ENCODE measurements at regions not wholly inside any gene's neighbourhood (a gene's known extent, or its start where the extent isn't known, plus 50 kb on each side); places are given as distances from the start of the nearest gene placed in this dataset.
A peak's percentile ranks its signal among the peaks of the same experiment; 100 is the strongest.
"Not testable (repeated sequence)": the region's sequence is repeated elsewhere in the genome, so short reads cannot be mapped to it uniquely, and the experiment has no call there.

GRCh38 chr18:22585821-22586220, 168.1 kb upstream of the CTAGE1 start:
- H3K4me3 ChIP-seq (ENCODE audit: low read depth in 1 of 5, low read length in 5 of 5): no peak overlapping the region
- no peak overlapping the region for H3K27ac ChIP-seq (ENCODE audit: low read depth, low read length)
- no peaks in the 10 kb centered on the region for H3K27me3 ChIP-seq (ENCODE audit: control insufficient read depth in 5 of 5, insufficient read depth in 4 of 5, low read length in 5 of 5)
- no peaks in the 10 kb centered on the region for H3K36me3 ChIP-seq (ENCODE audit: control insufficient read depth in 5 of 5, insufficient read depth in 5 of 5, low read length in 5 of 5)
- peaks cover 0 to 9% (median 3%) of the 10 kb centered on the region in 5 donors for H3K9me3 ChIP-seq (ENCODE audit: control insufficient read depth in 5 of 5, low read length in 5 of 5)
- no peak overlapping the region for H3K9ac ChIP-seq (ENCODE audit: low read length in 5 of 5)
- H3K4me1 ChIP-seq (ENCODE audit: control insufficient read depth in 5 of 5, insufficient read depth in 5 of 5, low read length in 5 of 5): peaks cover 0 to 7% (median 0%) of the 10 kb centered on the region in 5 donors

DNA sequence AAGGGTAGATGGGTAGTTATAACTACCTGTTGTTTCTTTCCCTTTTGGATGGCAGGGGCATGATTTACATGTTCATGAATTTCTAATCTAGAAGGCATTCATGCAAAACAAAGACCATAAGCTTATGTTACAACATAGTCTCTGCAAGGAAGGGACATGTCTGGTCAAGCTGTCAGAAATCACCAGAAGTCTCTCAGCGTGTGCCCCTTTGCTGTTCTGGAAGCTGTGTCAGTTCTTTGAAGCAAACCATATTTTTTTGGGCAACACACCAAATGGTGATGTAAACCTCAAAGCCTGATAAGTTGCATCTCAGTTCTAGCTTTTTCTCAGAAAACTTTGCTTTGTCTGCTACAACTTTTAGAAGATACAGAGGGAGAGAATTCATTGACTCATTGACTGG, 173.5 kb upstream of the CTAGE1 start:
- Histone ChIP-seq H3K9me3 (ENCODE audit: control insufficient read depth in 5 of 5, low read length in 5 of 5) (peaks cover 0 to 9% (median 3%) of the 10 kb centered on the region in 5 donors), H3K4me3 (ENCODE audit: low read depth in 1 of 5, low read length in 5 of 5) (no peak overlapping the region), H3K4me1 (ENCODE audit: control insufficient read depth in 5 of 5, insufficient read depth in 5 of 5, low read length in 5 of 5) (no peaks in the 10 kb centered on the region), H3K27ac (ENCODE audit: low read depth, low read length) (no peak overlapping the region), H3K27me3 (ENCODE audit: control insufficient read depth in 5 of 5, insufficient read depth in 4 of 5, low read length in 5 of 5) (no peaks in the 10 kb centered on the region), H3K36me3 (ENCODE audit: control insufficient read depth in 5 of 5, insufficient read depth in 5 of 5, low read length in 5 of 5) (no peaks in the 10 kb centered on the region), H3K9ac (ENCODE audit: low read length in 5 of 5) (no peak overlapping the region)

DNA sequence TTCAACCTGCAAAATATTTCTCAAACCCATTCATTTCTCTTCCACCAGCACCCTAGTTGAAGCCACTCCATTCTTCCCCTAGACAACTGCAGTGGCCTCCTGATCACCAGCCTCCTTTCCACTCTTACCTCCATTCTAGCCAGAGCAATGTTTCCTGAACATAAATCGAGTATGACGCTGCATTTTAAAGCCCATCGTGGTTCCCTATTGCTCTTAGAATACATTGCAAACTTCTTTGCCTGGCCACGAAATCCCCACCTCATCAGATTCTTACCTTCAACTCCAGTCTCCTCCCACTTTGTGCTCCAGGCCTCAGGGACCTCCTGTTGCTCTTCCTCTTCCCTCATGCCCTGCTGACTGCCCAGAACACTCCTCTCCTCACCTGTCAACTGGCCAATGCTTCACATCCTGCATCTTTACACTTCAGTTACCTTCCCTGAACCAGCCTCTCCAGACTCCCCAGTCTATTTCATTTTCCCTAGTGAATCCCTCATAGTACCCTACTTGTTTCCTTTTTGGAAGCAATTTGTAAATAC, 176.5 kb upstream of the CTAGE1 start:
- Histone ChIP-seq H3K36me3 (ENCODE audit: control insufficient read depth in 5 of 5, insufficient read depth in 5 of 5, low read length in 5 of 5) (no peaks in the 10 kb centered on the region), H3K27me3 (ENCODE audit: control insufficient read depth in 5 of 5, insufficient read depth in 4 of 5, low read length in 5 of 5) (no peaks in the 10 kb centered on the region), H3K9me3 (ENCODE audit: control insufficient read depth in 5 of 5, low read length in 5 of 5) (peaks cover 0 to 4% (median 0%) of the 10 kb centered on the region in 5 donors), H3K4me3 (ENCODE audit: low read depth in 1 of 5, low read length in 5 of 5) (no peak overlapping the region), H3K27ac (ENCODE audit: low read depth, low read length) (no peak overlapping the region), H3K9ac (ENCODE audit: low read length in 5 of 5) (no peak overlapping the region), H3K4me1 (ENCODE audit: control insufficient read depth in 5 of 5, insufficient read depth in 5 of 5, low read length in 5 of 5) (no peaks in the 10 kb centered on the region)

DNA sequence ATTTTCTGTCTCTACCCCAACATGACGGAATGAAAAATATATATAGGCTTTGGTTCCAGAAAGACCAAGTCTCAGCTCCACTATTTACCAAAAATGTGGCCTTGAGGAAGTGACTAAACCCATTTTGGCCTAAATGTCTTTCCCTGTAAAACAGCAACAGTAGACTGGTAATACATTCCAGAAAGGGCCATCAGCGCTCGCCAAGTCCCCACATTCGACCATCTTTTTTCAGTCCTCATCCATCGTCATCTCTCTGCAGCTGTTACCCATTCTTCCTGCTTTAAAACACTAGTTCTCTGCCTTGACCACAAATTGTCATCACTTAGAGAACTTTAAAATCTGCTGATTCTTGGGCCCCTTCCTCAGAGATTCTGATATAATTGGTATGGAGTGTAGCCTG, 183.8 kb upstream of the CTAGE1 start:
- Histone ChIP-seq H3K4me1 (ENCODE audit: control insufficient read depth in 5 of 5, insufficient read depth in 5 of 5, low read length in 5 of 5) (peaks cover 0 to 10% (median 7%) of the 10 kb centered on the region in 5 donors), H3K9ac (ENCODE audit: low read length in 5 of 5) (no peak overlapping the region), H3K9me3 (ENCODE audit: control insufficient read depth in 5 of 5, low read length in 5 of 5) (no peaks in the 10 kb centered on the region), H3K27ac (ENCODE audit: low read depth, low read length) (no peak overlapping the region), H3K36me3 (ENCODE audit: control insufficient read depth in 5 of 5, insufficient read depth in 5 of 5, low read length in 5 of 5) (no peaks in the 10 kb centered on the region), H3K4me3 (ENCODE audit: low read depth in 1 of 5, low read length in 5 of 5) (no peak overlapping the region), H3K27me3 (ENCODE audit: control insufficient read depth in 5 of 5, insufficient read depth in 4 of 5, low read length in 5 of 5) (no peaks in the 10 kb centered on the region)

DNA sequence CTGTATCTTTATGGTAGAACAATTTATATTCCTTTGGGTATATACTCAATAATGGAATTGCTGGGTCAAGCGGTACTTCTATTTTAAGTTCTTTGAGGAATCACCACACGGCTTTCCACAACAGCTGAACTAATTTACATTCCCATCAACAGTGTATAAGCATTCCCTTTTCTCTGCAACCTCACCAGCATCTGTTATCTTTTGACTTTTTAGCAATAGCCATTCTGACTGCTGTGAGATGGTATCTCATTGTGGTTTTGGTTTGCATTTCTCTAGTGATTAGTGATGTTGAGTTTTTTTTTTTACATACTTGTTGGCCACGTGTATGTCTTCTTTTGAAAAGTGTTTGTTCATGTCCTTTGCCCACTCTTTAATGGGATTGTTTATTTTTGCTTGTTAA, 184.7 kb upstream of the CTAGE1 start:
- not testable (repeated sequence) for H3K4me1 ChIP-seq (ENCODE audit: control insufficient read depth in 5 of 5, insufficient read depth in 5 of 5, low read length in 5 of 5); H3K27ac ChIP-seq (ENCODE audit: low read depth, low read length); H3K36me3 ChIP-seq (ENCODE audit: control insufficient read depth in 5 of 5, insufficient read depth in 5 of 5, low read length in 5 of 5); H3K9ac ChIP-seq (ENCODE audit: low read length in 5 of 5); H3K9me3 ChIP-seq (ENCODE audit: control insufficient read depth in 5 of 5, low read length in 5 of 5); H3K27me3 ChIP-seq (ENCODE audit: control insufficient read depth in 5 of 5, insufficient read depth in 4 of 5, low read length in 5 of 5); H3K4me3 ChIP-seq (ENCODE audit: low read depth in 1 of 5, low read length in 5 of 5)

DNA sequence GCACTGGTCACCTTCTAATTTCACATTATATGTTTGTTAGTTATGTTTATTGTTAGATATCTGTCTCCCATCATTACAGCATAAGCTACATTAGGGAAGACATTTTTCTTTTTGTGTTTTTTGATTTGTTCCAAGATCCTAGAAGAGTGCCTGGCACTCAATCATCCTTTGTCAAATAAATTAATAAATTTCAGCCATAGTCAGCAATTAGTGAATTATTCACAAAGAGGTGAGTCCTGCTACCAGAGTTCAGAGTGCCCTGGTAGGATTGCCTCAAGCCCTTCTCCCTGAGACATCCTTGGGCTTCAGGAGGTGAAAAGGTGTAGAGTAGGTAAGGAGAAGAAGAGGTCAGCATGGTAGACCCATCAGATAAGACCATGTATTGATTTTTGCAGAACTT, 186.2 kb upstream of the CTAGE1 start:
- Histone ChIP-seq H3K9me3 (ENCODE audit: control insufficient read depth in 5 of 5, low read length in 5 of 5) (no peaks in the 10 kb centered on the region), H3K27ac (ENCODE audit: low read depth, low read length) (no peak overlapping the region), H3K4me3 (ENCODE audit: low read depth in 1 of 5, low read length in 5 of 5) (no peak overlapping the region)

GRCh38 chr18:22604390-22604985, 186.8 kb upstream of the CTAGE1 start:
- Histone ChIP-seq H3K27me3 (ENCODE audit: control insufficient read depth in 5 of 5, insufficient read depth in 4 of 5, low read length in 5 of 5) (peaks cover 0 to 3% (median 0%) of the 10 kb centered on the region in 5 donors), H3K36me3 (ENCODE audit: control insufficient read depth in 5 of 5, insufficient read depth in 5 of 5, low read length in 5 of 5) (no peaks in the 10 kb centered on the region), H3K4me3 (ENCODE audit: low read depth in 1 of 5, low read length in 5 of 5) (peak overlapping the region in 3 of 5 donors; percentile 41 to 55 (median 46)), H3K27ac (ENCODE audit: low read depth, low read length) (no peak overlapping the region), H3K9me3 (ENCODE audit: control insufficient read depth in 5 of 5, low read length in 5 of 5) (no peaks in the 10 kb centered on the region), H3K4me1 (ENCODE audit: control insufficient read depth in 5 of 5, insufficient read depth in 5 of 5, low read length in 5 of 5) (peaks cover 0 to 23% (median 7%) of the 10 kb centered on the region in 5 donors), H3K9ac (ENCODE audit: low read length in 5 of 5) (no peak overlapping the region)

More for the DNA sequence above, 186.2 kb upstream of the CTAGE1 start:
- no peaks in the 10 kb centered on the region for H3K36me3 ChIP-seq (ENCODE audit: control insufficient read depth in 5 of 5, insufficient read depth in 5 of 5, low read length in 5 of 5)
- H3K4me1 ChIP-seq (ENCODE audit: control insufficient read depth in 5 of 5, insufficient read depth in 5 of 5, low read length in 5 of 5): peaks cover 0 to 17% (median 7%) of the 10 kb centered on the region in 5 donors
- no peak overlapping the region for H3K9ac ChIP-seq (ENCODE audit: low read length in 5 of 5)
- peaks cover 0 to 3% (median 0%) of the 10 kb centered on the region in 5 donors for H3K27me3 ChIP-seq (ENCODE audit: control insufficient read depth in 5 of 5, insufficient read depth in 4 of 5, low read length in 5 of 5)

GRCh38 chr18:22604986-22605421, 187.3 kb upstream of the CTAGE1 start:
- Histone ChIP-seq H3K27ac (ENCODE audit: low read depth, low read length) (no peak overlapping the region), H3K36me3 (ENCODE audit: control insufficient read depth in 5 of 5, insufficient read depth in 5 of 5, low read length in 5 of 5) (no peaks in the 10 kb centered on the region), H3K4me1 (ENCODE audit: control insufficient read depth in 5 of 5, insufficient read depth in 5 of 5, low read length in 5 of 5) (peaks cover 0 to 26% (median 12%) of the 10 kb centered on the region in 5 donors), H3K9ac (ENCODE audit: low read length in 5 of 5) (no peak overlapping the region), H3K27me3 (ENCODE audit: control insufficient read depth in 5 of 5, insufficient read depth in 4 of 5, low read length in 5 of 5) (peaks cover 0 to 3% (median 0%) of the 10 kb centered on the region in 5 donors), H3K4me3 (ENCODE audit: low read depth in 1 of 5, low read length in 5 of 5) (peak overlapping the region in 1 of 5 donors; percentile 55), H3K9me3 (ENCODE audit: control insufficient read depth in 5 of 5, low read length in 5 of 5) (no peaks in the 10 kb centered on the region)

DNA sequence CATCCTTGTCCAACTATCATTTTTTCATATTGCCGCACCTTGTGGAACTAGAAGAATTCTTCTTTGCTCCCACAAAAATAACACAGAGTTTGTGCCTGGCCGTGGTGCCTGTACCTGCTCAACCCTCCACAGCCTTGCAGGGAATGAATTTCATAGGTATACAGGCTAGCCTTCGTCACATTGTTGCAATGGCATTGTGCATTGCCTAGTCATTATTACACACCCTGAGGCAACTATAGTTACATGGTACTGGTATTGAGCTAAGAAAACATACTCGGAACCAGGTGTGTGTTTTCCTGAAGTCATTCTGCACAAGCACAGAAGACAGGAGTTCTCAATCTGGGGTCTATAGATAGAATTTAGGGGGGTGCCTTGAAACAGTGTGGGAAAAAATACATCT, 188.0 kb upstream of the CTAGE1 start:
- Histone ChIP-seq H3K27me3 (ENCODE audit: control insufficient read depth in 5 of 5, insufficient read depth in 4 of 5, low read length in 5 of 5) (peaks cover 0 to 3% (median 0%) of the 10 kb centered on the region in 5 donors), H3K9ac (ENCODE audit: low read length in 5 of 5) (no peak overlapping the region), H3K27ac (ENCODE audit: low read depth, low read length) (no peak overlapping the region), H3K4me1 (ENCODE audit: control insufficient read depth in 5 of 5, insufficient read depth in 5 of 5, low read length in 5 of 5) (peaks cover 0 to 26% (median 12%) of the 10 kb centered on the region in 5 donors), H3K4me3 (ENCODE audit: low read depth in 1 of 5, low read length in 5 of 5) (no peak overlapping the region), H3K9me3 (ENCODE audit: control insufficient read depth in 5 of 5, low read length in 5 of 5) (no peaks in the 10 kb centered on the region), H3K36me3 (ENCODE audit: control insufficient read depth in 5 of 5, insufficient read depth in 5 of 5, low read length in 5 of 5) (no peaks in the 10 kb centered on the region)

- H3K36me3 ChIP-seq (ENCODE audit: control insufficient read depth in 5 of 5, insufficient read depth in 5 of 5, low read length in 5 of 5): no peaks in the 10 kb centered on the region
- no peak overlapping the region for H3K9ac ChIP-seq (ENCODE audit: low read length in 5 of 5)
- H3K9me3 ChIP-seq (ENCODE audit: control insufficient read depth in 5 of 5, low read length in 5 of 5): no peaks in the 10 kb centered on the region
- peaks cover 0 to 26% (median 12%) of the 10 kb centered on the region in 5 donors for H3K4me1 ChIP-seq (ENCODE audit: control insufficient read depth in 5 of 5, insufficient read depth in 5 of 5, low read length in 5 of 5)
- H3K27me3 ChIP-seq (ENCODE audit: control insufficient read depth in 5 of 5, insufficient read depth in 4 of 5, low read length in 5 of 5): peaks cover 0 to 3% (median 0%) of the 10 kb centered on the region in 5 donors
- H3K27ac ChIP-seq (ENCODE audit: low read depth, low read length): no peak overlapping the region
- no peak overlapping the region for H3K4me3 ChIP-seq (ENCODE audit: low read depth in 1 of 5, low read length in 5 of 5)
These were observed 189.0 kb upstream of the CTAGE1 start for GRCh38 chr18:22606563-22607283.
